Eye (tissue), 1 donor: ENCODE measurements at regions not wholly inside any gene's neighbourhood (a gene's known extent, or its start where the extent isn't known, plus 50 kb on each side); places are given as distances from the start of the nearest gene placed in this dataset.
"Not testable (repeated sequence)": the region's sequence is repeated elsewhere in the genome, so short reads cannot be mapped to it uniquely, and the experiment has no call there.

Experiments
- DNase-seq: peaks from one replicate; pipeline ENCODE4 v3.0.0-alpha.2; 2015

DNA sequence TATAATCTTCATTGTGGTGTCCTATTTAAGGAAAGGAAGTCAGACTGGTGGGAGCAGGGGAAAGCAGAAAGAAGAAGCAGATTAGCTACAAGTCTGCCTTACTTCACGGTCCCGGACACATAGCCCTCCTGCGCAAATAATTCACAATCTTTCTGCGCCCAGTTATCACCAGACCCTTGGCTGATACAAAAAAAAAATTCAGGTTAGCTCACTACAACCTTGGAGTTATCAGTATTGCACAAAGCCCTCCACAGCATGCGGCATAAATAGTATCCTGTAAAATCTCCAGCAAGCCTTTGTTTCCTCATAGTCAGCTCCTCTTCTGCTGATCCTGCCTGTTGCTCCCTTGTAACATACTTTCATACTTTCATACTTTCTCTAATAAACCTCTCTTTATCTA is 148.6 kb upstream of the FUT9 start:
- DNase-seq: no peak

DNA sequence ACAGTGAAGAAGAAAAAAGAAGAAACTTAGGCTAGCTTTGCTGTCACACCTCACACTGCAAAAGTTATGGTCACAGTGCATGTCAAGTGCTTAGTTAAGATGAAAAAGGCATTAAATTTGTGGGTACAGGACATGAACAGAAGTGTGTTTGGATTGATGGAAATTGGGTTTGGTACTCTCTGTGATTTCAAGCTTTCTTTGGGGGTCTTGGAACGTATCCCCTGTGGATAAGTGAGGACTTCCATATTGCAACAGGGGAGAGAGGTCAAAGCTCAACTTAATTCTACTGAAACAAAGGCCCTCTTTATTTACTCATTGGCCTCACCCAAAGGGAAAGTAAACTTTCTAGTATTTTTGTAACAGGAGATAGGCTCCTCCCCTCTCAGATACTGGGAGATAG is 138.3 kb upstream of the FUT9 start:
- no peak for DNase-seq

DNA sequence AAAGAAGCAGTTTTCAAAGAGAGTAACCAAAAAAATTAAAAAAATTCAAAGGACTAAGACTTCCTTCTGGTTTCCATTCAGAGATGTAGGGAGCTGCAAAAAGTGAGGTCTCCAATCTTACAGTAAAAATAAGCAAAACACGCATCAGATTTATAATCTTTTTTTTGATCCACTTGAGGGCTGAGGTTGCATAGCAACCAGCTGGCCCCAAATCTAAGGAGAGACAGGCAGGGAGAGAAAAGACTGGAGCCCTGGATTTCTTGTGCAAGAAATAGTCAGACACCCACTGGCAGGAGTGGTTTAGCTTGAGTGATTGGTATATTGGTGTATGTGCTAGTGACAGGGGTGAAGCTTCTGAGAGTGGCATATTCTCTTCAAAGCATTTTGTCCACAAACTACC is 135.9 kb upstream of the FUT9 start:
- no peak for DNase-seq

DNA sequence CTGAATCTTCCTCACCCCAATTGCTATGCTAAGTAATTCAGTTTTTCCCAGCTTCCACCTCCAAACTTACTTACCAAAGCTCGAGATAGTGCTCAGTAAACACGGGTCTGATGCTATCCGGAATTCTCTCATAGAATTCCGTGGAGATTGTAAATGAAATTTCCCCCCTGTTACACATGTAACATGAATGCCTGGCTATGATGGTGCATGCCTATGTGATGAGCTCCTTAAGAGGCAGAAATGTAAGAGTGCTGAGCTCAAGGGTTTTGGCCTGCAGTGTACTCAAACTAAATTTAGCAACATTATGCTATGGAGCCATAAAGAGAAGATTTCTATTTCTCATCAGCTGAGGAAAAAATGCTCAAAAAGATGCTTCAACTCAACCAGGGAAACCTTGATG is 133.4 kb upstream of the FUT9 start:
- no peak for DNase-seq

DNA sequence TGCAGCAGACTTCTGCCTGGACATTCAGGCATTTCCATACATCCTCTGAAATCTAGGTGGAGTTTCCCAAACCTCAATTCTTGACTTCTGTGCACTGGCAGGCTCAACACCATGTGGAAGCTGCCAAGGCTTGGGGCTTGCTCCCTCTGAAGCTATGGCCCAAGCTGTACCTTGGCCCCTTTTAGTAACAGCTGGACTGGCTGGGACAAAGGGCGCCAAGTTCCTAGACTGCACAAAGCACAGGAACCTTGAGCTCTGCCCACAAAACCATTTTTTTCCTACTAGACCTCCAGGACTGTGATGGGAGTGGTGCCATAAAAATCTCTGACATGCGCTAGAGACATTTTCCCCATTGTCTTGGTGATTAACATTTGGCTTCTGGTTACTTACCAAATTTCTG is 127.1 kb upstream of the FUT9 start:
- DNase-seq: not testable (repeated sequence)

DNA sequence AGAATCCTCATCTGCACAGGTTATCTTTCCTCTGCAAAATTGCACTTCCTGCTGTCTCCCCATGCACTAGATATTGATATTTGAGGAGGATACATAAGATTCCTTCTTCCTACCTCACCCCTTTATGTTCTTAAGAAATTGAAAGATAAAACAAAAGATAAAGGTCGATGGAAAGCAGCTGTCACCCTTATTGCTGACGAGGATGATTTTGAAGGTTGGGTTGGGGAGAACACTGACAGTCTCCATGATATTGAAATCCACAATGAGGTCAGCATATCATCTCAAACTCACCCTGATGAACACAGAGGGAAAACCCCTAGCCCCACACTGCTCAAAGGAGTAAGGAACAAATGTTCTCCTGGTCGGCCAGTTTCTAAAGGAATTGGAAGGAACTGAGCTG is 110.6 kb upstream of the FUT9 start:
- DNase-seq: no peak

DNA sequence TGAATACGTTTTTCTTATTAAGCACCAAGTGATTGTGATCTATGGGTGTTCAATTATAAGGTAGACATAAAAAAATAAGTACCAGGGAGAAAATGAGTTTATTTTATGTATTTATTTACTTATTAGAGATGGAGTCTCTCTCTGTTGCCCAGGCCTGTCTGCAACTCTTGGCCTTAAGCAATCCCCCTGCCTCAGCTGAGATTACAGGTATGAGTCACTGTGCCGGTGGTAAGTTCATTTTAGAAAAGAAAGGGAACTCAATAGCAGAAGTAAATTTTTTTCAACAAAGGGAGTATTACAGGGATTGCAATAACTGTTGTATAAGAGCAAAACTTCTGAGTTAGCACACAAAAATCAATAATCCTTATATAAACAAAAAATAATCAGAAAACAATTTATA is 98.7 kb upstream of the FUT9 start:
- no peak for DNase-seq

DNA sequence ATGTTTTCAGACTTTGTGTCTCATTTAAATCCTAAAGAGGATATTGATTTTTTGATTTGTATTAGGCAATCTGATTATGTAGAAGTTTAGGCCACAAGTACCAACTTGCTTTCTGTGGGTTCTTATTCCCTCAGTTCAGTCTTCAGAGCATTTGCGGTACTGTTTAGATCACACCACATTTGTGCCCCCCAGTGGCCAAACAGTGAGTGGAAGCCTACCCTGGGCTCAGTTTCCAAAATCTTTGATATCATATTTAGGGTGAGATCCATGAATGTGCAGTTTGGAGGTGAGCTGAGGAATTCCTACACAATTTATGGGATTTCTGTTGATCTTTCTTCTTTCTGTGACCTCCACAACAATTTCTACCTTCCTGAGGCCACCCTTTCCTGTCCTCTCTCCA is 92.3 kb upstream of the FUT9 start:
- no peak for DNase-seq

DNA sequence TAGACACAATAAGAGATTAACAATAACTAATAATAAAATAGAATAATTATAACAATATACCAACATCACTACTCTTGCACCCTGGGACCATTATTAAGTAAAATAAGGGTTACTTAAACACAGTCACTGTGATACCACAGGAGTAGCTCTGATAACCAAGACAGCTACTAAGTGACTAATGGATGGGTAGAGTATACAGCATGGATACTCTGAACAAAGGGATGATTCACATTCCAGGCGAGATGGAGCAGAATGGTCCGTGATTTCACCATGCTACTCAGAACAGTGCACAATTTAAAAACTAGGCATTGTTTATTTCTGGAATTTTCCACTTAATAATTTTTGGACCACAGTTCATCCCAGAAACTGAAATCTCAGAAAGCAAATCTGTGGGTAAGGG is 80.0 kb upstream of the FUT9 start:
- no peak for DNase-seq

DNA sequence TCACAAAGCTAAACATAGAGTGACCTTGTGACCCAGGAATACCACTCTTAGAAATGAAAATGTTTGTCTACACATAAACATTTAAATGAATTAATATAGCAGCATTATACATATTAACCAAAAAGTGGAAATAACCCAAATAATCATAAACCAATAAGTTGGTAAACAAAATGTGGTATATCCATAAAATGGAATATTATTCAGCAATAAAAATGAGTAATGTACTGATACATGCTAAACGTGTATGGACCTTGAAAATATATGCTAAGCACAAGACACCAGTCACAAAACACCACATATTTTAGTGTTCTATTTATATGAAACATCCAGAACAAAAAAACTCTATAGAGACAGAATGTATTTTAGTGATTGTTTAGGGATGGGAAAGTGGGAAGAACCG is 68.9 kb upstream of the FUT9 start:
- DNase-seq: no peak

DNA sequence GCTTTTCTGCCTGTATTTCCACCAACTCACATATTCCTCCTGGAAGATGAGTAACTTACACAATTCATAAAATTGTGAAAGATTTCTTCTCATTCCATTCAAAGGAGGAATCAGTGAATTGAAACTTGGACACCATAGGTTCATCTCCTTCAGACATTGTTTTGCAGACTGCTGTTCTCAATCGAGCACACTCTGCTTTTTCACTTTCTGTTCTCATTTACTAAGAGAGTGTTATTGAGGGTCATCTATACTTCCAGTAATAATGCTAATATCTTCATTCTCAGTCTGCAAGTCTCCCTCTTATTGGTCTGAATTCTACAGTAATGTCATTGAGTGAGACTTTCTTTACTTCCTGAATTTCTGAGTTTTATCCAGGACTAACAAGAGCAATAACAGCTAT is 67.5 kb upstream of the FUT9 start:
- no peak for DNase-seq

DNA sequence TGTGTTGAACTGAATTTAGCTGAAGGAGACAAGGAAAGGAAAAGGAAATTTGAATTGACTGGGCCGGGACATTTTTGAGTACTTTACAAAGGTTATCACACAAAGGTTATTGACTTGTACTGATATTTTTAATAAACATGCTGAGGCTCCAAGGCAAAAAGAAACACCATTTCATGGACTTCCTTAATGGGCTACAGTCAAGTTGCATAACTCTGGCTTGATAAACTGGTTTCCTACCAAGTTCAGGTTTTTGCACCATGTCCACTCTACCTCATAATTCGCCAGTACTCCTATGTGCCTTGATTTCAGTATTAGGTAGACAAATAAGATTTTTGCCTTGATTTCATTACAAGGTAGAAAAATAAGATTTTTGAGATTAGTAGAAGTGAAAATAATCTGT is 65.8 kb upstream of the FUT9 start:
- DNase-seq: no peak

DNA sequence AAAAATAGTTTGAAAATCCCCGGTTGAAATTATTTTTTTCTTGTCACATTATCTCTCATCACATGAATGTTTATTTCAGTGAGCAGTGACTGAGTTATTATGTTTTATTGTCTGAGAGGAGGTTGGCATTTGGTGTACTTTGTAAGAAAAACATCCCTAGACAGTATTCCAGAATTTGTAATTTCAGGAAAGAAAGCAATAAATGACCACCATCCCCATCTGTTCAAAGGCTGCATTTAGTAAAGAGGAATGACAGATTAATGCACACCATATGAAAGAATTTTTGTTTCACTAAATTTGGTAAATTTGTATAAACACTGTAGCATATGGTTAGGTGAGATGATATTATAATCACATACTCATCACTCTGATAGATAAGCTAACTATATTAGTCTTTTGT is 57.1 kb upstream of the FUT9 start:
- no peak for DNase-seq

DNA sequence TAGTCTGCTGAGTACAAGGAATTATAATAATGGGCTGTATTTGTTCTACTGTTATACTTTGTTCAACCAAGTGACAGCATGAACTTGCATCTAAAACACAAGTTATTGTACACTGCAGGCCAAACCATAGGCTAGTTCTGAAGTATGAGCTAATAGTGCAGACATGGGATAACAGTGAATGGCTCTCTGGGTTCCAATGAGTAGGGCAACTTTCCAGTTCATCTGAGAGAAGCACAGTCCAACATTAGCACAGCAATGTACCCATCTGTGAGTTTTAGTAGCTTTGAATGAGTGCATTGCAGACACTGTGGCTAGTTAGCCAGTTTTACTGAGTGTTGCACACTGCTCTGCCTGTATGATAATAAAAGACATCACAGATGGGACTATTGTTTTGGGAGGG is 56.5 kb upstream of the FUT9 start:
- no peak for DNase-seq
